ENCODE measurements at regions not wholly inside any gene's neighbourhood (a gene's known extent, or its start where the extent isn't known, plus 50 kb on each side); places are given as distances from the start of the nearest gene placed in this dataset.

- TF ChIP-seq POLR2A (IDR thresholded peaks at IDR 0.05): no peak
- no peak for TF ChIP-seq CTCF (IDR thresholded peaks at IDR 0.05 in 4 of 5, conservative IDR thresholded peaks at IDR 0.05 in 1 of 5)
Measured at GRCh38 chr6:40860443-40860842, 178.6 kb downstream of the UNC5CL start.
